GM23338 (cell line): ENCODE measurements at regions not wholly inside any gene's neighbourhood (a gene's known extent, or its start where the extent isn't known, plus 50 kb on each side); places are given as distances from the start of the nearest gene placed in this dataset.

Experiments
- ATAC-seq: fragments of 200-7000 bp; cut with Tn5 transposase; 3 replicates; pipeline ENCODE4 v1.9.1; 2020
- DNase-seq: peaks from one replicate; pipeline ENCODE4 v3.0.0-alpha.2; 2015; ENCODE audit warnings: low spot score
- H2AFZ ChIP-seq: fragments of 200-600 bp; sonication (generic); 2 replicates; pipeline ENCODE4 v1.8.0; 2016; ENCODE audit warnings: antibody characterized with exemption, mild to moderate bottlenecking, moderate library complexity
- H3F3A ChIP-seq: fragments of 200-600 bp; sonication (generic); replicated peaks from 2 replicates; pipeline ENCODE4 v1.8.0; 2017; ENCODE audit warnings: antibody characterized with exemption, mixed run types, low read depth
- H3K27ac ChIP-seq: fragments of 200-600 bp; sonication (generic); 2 replicates; pipeline ENCODE4 v1.6.1; 2016; ENCODE audit warnings: low read depth
- H3K27me3 ChIP-seq: fragments of 200-600 bp; sonication (generic); 2 replicates; pipeline ENCODE4 v1.8.0; 2016; ENCODE audit warnings: mild to moderate bottlenecking, mixed run types, moderate library complexity; ENCODE audit not compliant: insufficient read depth
- H3K36me3 ChIP-seq: fragments of 200-600 bp; sonication (generic); 2 replicates; pipeline ENCODE4 v1.8.0; 2016; ENCODE audit warnings: mild to moderate bottlenecking; ENCODE audit not compliant: insufficient read depth
- H3K4me1 ChIP-seq: fragments of 200-600 bp; sonication (generic); 2 replicates; pipeline ENCODE4 v1.8.0; 2016; ENCODE audit warnings: mild to moderate bottlenecking, moderate library complexity; ENCODE audit not compliant: insufficient read depth
- H3K4me2 ChIP-seq: fragments of 200-600 bp; sonication (generic); 2 replicates; pipeline ENCODE4 v1.7.1; 2017; ENCODE audit warnings: mixed run types
- H3K4me3 ChIP-seq: fragments of 200-600 bp; sonication (generic); 2 replicates; pipeline ENCODE4 v1.6.1; 2016; ENCODE audit warnings: mixed run types
- H3K79me2 ChIP-seq: fragments of 200-600 bp; sonication (generic); replicated peaks from 2 replicates; pipeline ENCODE4 v1.8.0; 2017; ENCODE audit warnings: mild to moderate bottlenecking; ENCODE audit not compliant: insufficient read depth
- H3K9me2 ChIP-seq: fragments of 200-600 bp; sonication (generic); 2 replicates; pipeline ENCODE4 v1.8.0; 2017; ENCODE audit not compliant: insufficient read depth
- H4K20me1 ChIP-seq: fragments of 200-600 bp; sonication (generic); replicated peaks from 2 replicates; pipeline ENCODE4 v1.8.0; 2017; ENCODE audit warnings: mild to moderate bottlenecking; ENCODE audit not compliant: insufficient read depth
- H3K27ac Mint-ChIP-seq: 2 replicates; pipeline ENCODE4 v1.8.0; 2020; ENCODE audit warnings: inconsistent platforms, mild to moderate bottlenecking, moderate library complexity, mixed read lengths
- H3K27me3 Mint-ChIP-seq: 3 replicates; pipeline ENCODE4 v1.8.0; 2022; ENCODE audit warnings: low read depth, mild to moderate bottlenecking, moderate library complexity, mixed read lengths, inconsistent platforms; ENCODE audit not compliant: insufficient read depth, poor library complexity
- H3K36me3 Mint-ChIP-seq: 3 replicates; pipeline ENCODE4 v1.8.0; 2021; ENCODE audit warnings: low read depth, mild to moderate bottlenecking, inconsistent platforms, moderate library complexity, mixed read lengths
- H3K4me1 Mint-ChIP-seq: 3 replicates; pipeline ENCODE4 v1.8.0; 2020; ENCODE audit warnings: mild to moderate bottlenecking, inconsistent platforms, mixed read lengths
- H3K4me3 Mint-ChIP-seq: 3 replicates; pipeline ENCODE4 v1.8.0; 2021; ENCODE audit warnings: moderate library complexity, mild to moderate bottlenecking, inconsistent platforms, mixed read lengths
- H3K9me3 Mint-ChIP-seq: 3 replicates; pipeline ENCODE4 v1.8.0; 2020; ENCODE audit warnings: moderate library complexity, mild to moderate bottlenecking, inconsistent platforms, mixed read lengths
- CREB1 ChIP-seq: fragments of 250-450 bp; sonication (Bioruptor Pico); IDR thresholded peaks from 2 replicates; pipeline ENCODE4 v1.5.0; 2020; ENCODE audit warnings: low read depth, mild to moderate bottlenecking, moderate library complexity
- JUNB ChIP-seq: IDR thresholded peaks from one replicate; pipeline ENCODE4 v1.6.1; 2016; ENCODE audit warnings: antibody characterized with exemption; ENCODE audit not compliant: unreplicated experiment
- NANOG ChIP-seq: IDR thresholded peaks from 2 replicates; pipeline ENCODE4 v1.6.1; 2016; ENCODE audit warnings: antibody characterized with exemption, borderline replicate concordance
- POLR2AphosphoS5 ChIP-seq: IDR thresholded peaks from 2 replicates; pipeline ENCODE4 v1.6.1; 2016; ENCODE audit warnings: antibody characterized with exemption, low read depth
- ZNF114 ChIP-seq: fragments of 250-450 bp; sonication (Bioruptor Pico); IDR thresholded peaks from 2 replicates; pipeline ENCODE4 v1.5.0; 2020; ENCODE audit warnings: mild to moderate bottlenecking, moderate library complexity
- TF ChIP-seq, protein P1 (sequence below), 2 experiments: fragments of 200-600 bp in 1 of 2; sonication (generic) in 1 of 2; conservative IDR thresholded peaks; 2 replicates each; pipeline versions ENCODE4 v1.5.1 to v1.6.1; 2016 to 2017; ENCODE audit warnings: antibody characterized with exemption in 2 of 2, low read depth in 2 of 2, mild to moderate bottlenecking in 2 of 2, moderate library complexity in 1 of 2

GRCh38 chr10:128926711-128927110 lies 540.3 kb upstream of the MGMT start:
- no peaks in the 10 kb centered on the region for H3K9me2 ChIP-seq
- Mint-ChIP-seq H3K9me3 (no peaks in the 10 kb centered on the region), H3K27ac (no peak overlapping the region), H3K27me3 (peaks cover 4% of the 10 kb centered on the region), H3K36me3 (no peaks in the 10 kb centered on the region), H3K4me3 (no peak overlapping the region), H3K4me1 (peaks cover 6% of the 10 kb centered on the region)
- no peaks in the 10 kb centered on the region; the same call in 1 of the 2 replicates for H3K4me1 ChIP-seq
- ATAC-seq (no peak), DNase-seq (no peak)
- no peaks in the 10 kb centered on the region for H3K27me3 ChIP-seq
- H3K4me2 ChIP-seq, result no peak overlapping the region
- H3K79me2 ChIP-seq, result no peaks in the 10 kb centered on the region
- TF ChIP-seq ZNF114 (CRISPR knock-in tag) (no peak), CREB1 (CRISPR knock-in tag) (no peak), JUNB (no peak), NANOG (no peak), POLR2AphosphoS5 (no peak)
- TF ChIP-seq, protein P1, sequence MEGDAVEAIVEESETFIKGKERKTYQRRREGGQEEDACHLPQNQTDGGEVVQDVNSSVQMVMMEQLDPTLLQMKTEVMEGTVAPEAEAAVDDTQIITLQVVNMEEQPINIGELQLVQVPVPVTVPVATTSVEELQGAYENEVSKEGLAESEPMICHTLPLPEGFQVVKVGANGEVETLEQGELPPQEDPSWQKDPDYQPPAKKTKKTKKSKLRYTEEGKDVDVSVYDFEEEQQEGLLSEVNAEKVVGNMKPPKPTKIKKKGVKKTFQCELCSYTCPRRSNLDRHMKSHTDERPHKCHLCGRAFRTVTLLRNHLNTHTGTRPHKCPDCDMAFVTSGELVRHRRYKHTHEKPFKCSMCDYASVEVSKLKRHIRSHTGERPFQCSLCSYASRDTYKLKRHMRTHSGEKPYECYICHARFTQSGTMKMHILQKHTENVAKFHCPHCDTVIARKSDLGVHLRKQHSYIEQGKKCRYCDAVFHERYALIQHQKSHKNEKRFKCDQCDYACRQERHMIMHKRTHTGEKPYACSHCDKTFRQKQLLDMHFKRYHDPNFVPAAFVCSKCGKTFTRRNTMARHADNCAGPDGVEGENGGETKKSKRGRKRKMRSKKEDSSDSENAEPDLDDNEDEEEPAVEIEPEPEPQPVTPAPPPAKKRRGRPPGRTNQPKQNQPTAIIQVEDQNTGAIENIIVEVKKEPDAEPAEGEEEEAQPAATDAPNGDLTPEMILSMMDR (conservative IDR thresholded peaks at IDR 0.05; ENCODE audit: low read depth in 2 of 2), result no peak
- no peak overlapping the region for H3K27ac ChIP-seq
- no peaks in the 10 kb centered on the region for H3K36me3 ChIP-seq
- no peaks in the 10 kb centered on the region for H3F3A ChIP-seq
- H4K20me1 ChIP-seq, result no peaks in the 10 kb centered on the region
- no peak overlapping the region for H2AFZ ChIP-seq
- H3K4me3 ChIP-seq, result no peak overlapping the region

- H3K27me3 ChIP-seq, result no peaks in the 10 kb centered on the region
- no peak overlapping the region; the same call in 1 of the 2 replicates for H2AFZ ChIP-seq
- Mint-ChIP-seq H3K27me3 (peaks cover 7% of the 10 kb centered on the region), H3K36me3 (no peaks in the 10 kb centered on the region), H3K27ac (no peak overlapping the region), H3K4me1 (peaks cover 6% of the 10 kb centered on the region), H3K4me3 (no peak overlapping the region), H3K9me3 (no peaks in the 10 kb centered on the region)
- H3F3A ChIP-seq, result no peaks in the 10 kb centered on the region
- no peaks in the 10 kb centered on the region for H3K9me2 ChIP-seq
- DNase-seq (no peak), ATAC-seq (peak; percentile 85)
- no peak for TF ChIP-seq ZNF114 (CRISPR knock-in tag)
- no peak for TF ChIP-seq POLR2AphosphoS5
- TF ChIP-seq, protein P1 (conservative IDR thresholded peaks at IDR 0.05; ENCODE audit: low read depth in 2 of 2), result no peak
- no peak for TF ChIP-seq JUNB
- H3K4me1 ChIP-seq, result no peaks in the 10 kb centered on the region; the same call in 1 of the 2 replicates
- H3K4me3 ChIP-seq, result no peak overlapping the region
- no peaks in the 10 kb centered on the region for H3K36me3 ChIP-seq
- H3K79me2 ChIP-seq, result no peaks in the 10 kb centered on the region
- no peak overlapping the region for H3K4me2 ChIP-seq
- H3K27ac ChIP-seq, result no peak overlapping the region
- no peaks in the 10 kb centered on the region for H4K20me1 ChIP-seq
Measured at GRCh38 chr10:128927497-128928161, 539.4 kb upstream of the MGMT start.
